Mucosa of rectum (tissue), 2 donors: ENCODE measurements at regions not wholly inside any gene's neighbourhood (a gene's known extent, or its start where the extent isn't known, plus 50 kb on each side); places are given as distances from the start of the nearest gene placed in this dataset.
"Not testable (repeated sequence)": the region's sequence is repeated elsewhere in the genome, so short reads cannot be mapped to it uniquely, and the experiment has no call there.

Experiments used
- H3K27ac ChIP-seq, 2 donors: one replicate each; pipeline ENCODE4 v1.7.0; 2013; ENCODE audit warnings: inconsistent platforms in 2 of 2, low read depth in 2 of 2, low read length in 2 of 2
- H3K27me3 ChIP-seq, 2 donors: one replicate each; pipeline ENCODE4 v1.7.0; 2013; ENCODE audit warnings: low read length in 2 of 2; ENCODE audit not compliant: control insufficient read depth in 2 of 2, insufficient read depth in 2 of 2
- H3K36me3 ChIP-seq, 2 donors: one replicate each; pipeline ENCODE4 v1.7.0; 2013; ENCODE audit warnings: low read length in 2 of 2; ENCODE audit not compliant: control insufficient read depth in 2 of 2, insufficient read depth in 2 of 2
- H3K4me1 ChIP-seq, 2 donors: one replicate each; pipeline ENCODE4 v1.7.0; 2013; ENCODE audit warnings: low read length in 2 of 2, mild to moderate bottlenecking in 1 of 2; ENCODE audit not compliant: control insufficient read depth in 2 of 2, insufficient read depth in 2 of 2
- H3K4me3 ChIP-seq, 2 donors: one replicate each; pipeline ENCODE4 v1.7.0; 2013; ENCODE audit warnings: low read length in 2 of 2
- H3K9ac ChIP-seq, 2 donors: one replicate each; pipeline ENCODE4 v1.7.0; 2013; ENCODE audit warnings: low read length in 2 of 2, low read depth in 1 of 2, mild to moderate bottlenecking in 1 of 2
- H3K9me3 ChIP-seq, 2 donors: one replicate each; pipeline ENCODE4 v1.7.0; 2013; ENCODE audit warnings: low read length in 2 of 2; ENCODE audit not compliant: control insufficient read depth in 2 of 2
- donor health status: healthy.
- donor health status: Normal muscosa, but diverticular disease.

DNA sequence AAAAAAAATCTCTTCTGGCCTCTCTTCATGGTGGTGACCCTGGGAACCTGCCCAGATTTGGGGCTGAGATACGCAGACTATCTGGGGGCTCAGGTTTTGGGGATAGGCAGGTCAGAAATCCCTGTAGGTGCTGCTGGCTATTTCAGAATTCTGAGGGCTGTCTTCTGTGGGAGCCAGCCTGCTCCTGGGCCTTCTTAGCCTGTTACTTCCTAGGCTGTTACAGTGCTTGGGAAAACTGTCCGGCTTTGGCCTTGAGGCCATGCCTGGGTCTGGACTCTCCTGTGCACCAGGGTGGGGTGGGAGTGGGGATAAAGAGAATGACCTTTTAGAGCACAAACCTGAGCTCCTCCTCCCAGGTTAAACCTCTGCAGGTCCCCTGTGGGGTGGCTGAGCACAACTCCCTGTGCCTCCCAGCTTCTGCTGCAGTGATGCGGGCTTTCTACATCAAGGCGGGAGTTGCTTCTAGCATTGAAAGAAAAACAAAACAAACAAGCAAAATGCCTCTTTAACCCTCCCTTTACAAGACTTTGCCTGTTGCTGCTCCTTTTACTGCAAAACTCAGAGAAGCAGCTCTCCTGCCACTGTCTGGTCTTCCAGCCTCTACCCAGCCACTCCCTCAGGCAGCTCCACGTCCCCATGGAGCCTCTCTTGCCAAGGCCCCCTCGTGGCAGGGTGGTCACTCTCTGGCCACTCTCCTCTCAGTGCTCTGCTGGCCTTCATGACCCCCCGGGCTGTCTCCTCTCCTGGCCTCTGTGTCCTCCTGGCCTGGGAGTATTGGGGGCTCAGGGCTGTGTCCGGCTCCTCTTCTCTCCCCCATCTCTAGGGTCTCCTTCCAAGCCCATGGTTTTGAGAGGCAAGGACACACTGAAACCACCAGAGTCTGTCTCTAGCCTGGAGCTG lies 293.0 kb upstream of the HS6ST1 start:
- H3K36me3 ChIP-seq: no peaks in the 10 kb centered on the region
- no peak overlapping the region for H3K4me3 ChIP-seq
- H3K27me3 ChIP-seq: peaks cover 0 to 2% of the 10 kb centered on the region in 2 donors
- H3K27ac ChIP-seq: no peak overlapping the region
- H3K4me1 ChIP-seq: no peaks in the 10 kb centered on the region
- no peaks in the 10 kb centered on the region for H3K9me3 ChIP-seq
- no peak overlapping the region for H3K9ac ChIP-seq

DNA sequence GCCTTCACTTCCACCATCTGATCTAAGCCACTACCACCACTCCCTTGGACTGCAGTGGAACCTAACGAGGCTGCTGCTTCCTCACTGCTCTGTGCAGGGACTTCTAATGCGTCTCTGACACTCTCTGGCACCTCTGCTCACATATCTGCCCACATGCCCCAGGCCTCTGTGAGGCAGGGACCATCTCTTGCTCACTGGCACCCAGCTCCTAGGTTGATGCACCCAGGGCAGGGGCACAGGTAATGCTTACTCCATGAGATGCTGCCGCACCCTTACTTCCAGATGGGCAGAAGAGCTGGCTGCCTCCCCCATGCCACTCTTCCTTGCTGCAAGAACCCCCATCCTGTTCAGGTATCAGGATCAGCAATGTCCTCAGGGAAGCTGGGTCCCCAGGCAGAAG lies 294.0 kb upstream of the HS6ST1 start:
- no peak overlapping the region for H3K9ac ChIP-seq
- H3K27me3 ChIP-seq: peaks cover 0 to 2% of the 10 kb centered on the region in 2 donors
- no peaks in the 10 kb centered on the region for H3K4me1 ChIP-seq
- H3K36me3 ChIP-seq: no peaks in the 10 kb centered on the region
- H3K27ac ChIP-seq: no peak overlapping the region
- no peaks in the 10 kb centered on the region for H3K9me3 ChIP-seq
- no peak overlapping the region for H3K4me3 ChIP-seq

DNA sequence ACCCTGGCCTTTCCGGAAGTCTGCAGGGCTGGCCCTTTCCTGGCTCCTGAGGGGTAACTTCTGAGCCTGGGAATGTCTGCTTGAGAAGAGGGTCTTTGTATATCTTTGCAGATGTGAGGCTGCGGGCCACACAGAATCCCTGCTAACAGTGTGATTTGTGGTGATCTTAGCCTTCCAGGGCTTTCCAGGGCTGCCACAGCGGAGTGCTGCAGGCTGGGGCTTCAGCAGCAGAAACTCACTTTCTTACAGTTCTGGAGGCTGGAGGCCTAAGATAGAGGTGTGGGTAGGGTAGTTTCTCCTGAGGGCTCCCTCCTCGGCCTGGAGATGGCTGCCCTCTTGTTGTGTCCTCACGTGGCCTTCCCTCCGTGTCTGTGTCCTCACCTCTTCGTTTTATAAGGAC lies 294.7 kb upstream of the HS6ST1 start:
- H3K27me3 ChIP-seq: peaks cover 0 to 2% of the 10 kb centered on the region in 2 donors
- H3K36me3 ChIP-seq: no peaks in the 10 kb centered on the region
- H3K4me3 ChIP-seq: no peak overlapping the region
- no peak overlapping the region for H3K27ac ChIP-seq
- H3K4me1 ChIP-seq: no peaks in the 10 kb centered on the region
- no peaks in the 10 kb centered on the region for H3K9me3 ChIP-seq
- H3K9ac ChIP-seq: no peak overlapping the region

DNA sequence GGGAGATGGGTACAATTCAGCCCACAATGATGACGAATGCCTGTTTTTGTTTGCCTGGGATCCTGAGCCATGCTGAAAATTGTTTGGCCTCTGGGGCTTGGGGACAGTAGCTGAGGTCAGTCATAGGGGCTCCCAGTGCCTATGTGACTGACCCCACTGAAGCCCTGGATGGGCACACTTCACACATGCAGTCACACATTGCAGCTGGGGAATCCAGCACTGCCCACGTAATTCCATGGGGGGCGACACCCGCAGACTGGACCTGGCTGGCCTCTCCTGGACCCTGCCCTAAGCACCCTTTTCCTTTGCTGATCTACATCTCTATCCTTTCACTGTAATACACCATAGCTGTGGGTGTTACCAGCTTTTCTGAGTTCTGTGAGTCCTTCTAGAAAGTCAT lies 295.2 kb upstream of the HS6ST1 start:
- H3K36me3 ChIP-seq: no peaks in the 10 kb centered on the region
- H3K4me1 ChIP-seq: no peaks in the 10 kb centered on the region
- peaks cover 0 to 2% of the 10 kb centered on the region in 2 donors for H3K27me3 ChIP-seq
- H3K9ac ChIP-seq: no peak overlapping the region
- H3K27ac ChIP-seq: no peak overlapping the region
- H3K9me3 ChIP-seq: no peaks in the 10 kb centered on the region
- no peak overlapping the region for H3K4me3 ChIP-seq

DNA sequence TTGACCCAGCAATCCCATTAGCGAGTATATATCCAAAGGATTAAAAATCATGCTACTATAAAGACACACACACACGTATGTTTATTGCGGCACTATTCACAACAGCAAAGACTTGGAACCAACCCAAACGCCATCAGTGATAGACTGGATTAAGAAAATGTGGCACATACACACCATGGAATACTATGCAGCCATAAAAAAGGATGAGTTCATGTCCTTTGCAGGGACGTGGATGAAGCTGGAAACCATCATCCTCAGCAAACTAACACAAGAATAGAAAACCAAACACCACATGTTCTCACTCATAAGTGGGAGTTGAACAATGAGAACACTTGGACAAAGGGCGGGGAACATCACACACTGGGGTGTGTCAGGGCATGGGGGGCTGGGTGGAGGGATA lies 296.2 kb upstream of the HS6ST1 start:
- H3K4me3 ChIP-seq, H3K4me1 ChIP-seq, H3K9me3 ChIP-seq, H3K36me3 ChIP-seq, H3K27ac ChIP-seq, H3K9ac ChIP-seq, H3K27me3 ChIP-seq: not testable (repeated sequence)

DNA sequence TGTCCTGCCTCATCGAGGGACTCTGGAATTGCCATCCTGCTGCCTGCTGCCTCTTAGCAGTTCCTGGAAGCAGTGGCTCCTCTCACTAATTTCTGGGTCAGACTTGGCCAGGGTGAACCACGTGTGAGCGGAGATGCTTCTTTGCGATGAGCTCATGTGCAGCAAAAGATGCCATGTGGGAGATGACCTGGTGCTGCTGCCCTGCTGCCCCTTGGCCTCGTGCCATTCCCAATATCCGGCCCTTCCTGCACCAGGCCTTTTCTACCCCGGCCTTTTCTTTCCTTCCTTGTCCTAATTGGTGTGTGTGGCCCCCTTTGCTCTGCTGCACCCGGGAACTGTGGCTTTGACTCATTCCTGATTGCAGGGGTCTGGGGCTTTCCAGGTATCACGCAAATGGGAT lies 296.9 kb upstream of the HS6ST1 start:
- H3K9me3 ChIP-seq: no peaks in the 10 kb centered on the region
- no peak overlapping the region for H3K4me3 ChIP-seq
- H3K27ac ChIP-seq: no peak overlapping the region
- H3K27me3 ChIP-seq: peaks cover 0 to 2% of the 10 kb centered on the region in 2 donors
- H3K4me1 ChIP-seq: no peaks in the 10 kb centered on the region
- H3K9ac ChIP-seq: no peak overlapping the region
- H3K36me3 ChIP-seq: no peaks in the 10 kb centered on the region

DNA sequence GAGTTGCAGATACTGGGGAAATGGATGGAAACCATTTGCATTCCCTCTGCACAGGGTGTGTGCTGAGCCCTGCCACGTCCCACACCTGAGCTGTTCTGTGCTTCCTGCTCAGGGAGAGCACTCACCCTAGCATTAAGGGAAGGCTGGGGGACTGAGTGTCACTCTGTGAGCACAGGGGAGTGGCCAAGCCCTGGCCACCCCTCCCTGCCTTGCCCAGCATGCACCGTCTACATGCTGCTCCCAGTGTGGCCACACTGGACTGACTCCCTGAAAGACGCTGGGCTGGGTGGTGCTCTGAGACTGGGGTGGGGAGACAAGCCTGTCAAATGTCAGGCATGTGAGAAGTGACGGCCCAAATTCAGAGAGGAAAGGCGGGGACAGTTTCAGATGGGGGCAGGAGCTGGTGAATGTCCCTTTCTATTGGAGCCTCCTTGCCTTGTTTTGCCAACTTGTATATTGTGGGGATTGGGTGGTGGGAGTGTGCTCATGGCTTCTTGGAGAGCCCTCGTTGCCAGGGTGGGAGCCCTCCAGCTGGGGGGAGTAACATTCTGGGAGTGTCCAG lies 298.4 kb upstream of the HS6ST1 start:
- Histone ChIP-seq H3K9ac (no peak overlapping the region), H3K4me3 (no peak overlapping the region), H3K36me3 (no peaks in the 10 kb centered on the region), H3K27ac (no peak overlapping the region), H3K9me3 (no peaks in the 10 kb centered on the region), H3K4me1 (no peaks in the 10 kb centered on the region), H3K27me3 (peaks cover 0 to 2% of the 10 kb centered on the region in 2 donors)

DNA sequence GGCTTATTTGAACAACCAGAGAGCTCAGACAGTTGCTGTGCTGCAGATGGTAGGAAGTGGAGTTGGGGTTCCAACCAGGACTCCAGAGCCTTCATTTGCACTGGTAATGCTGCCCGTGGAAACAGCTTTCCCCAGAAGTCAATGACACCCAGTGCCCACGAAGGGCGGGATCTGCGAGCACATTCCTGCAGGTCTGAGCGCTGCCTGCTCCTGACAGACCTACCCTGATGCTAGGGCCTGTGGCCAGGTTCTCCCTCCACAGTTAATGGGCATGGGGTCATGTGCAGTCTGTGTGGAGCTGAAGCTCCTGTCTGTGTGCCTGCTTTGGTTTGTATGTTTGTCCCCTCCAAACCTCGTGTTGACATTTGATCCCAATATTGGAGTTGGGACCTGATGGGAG lies 299.0 kb upstream of the HS6ST1 start:
- Histone ChIP-seq H3K4me1 (no peaks in the 10 kb centered on the region), H3K9ac (no peak overlapping the region), H3K9me3 (no peaks in the 10 kb centered on the region), H3K27ac (no peak overlapping the region), H3K4me3 (no peak overlapping the region), H3K36me3 (no peaks in the 10 kb centered on the region), H3K27me3 (peaks cover 0 to under 1% of the 10 kb centered on the region in 2 donors)

DNA sequence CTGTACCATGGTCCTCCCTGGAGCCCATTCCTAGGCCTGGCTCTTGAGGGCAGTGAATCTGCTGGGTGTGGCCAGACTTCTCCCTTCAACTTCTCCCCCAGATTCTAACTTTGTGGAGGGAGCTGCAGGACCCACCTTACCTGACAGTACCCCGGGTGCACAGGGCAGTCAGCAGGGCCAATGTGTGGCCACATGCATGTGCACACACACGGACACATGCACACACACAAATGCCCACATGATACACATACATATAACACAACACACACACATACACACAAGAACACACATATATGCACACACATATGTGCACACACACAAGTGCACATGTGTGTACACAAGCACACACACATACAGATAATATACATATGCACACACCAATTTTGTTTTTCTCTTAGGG lies 300.0 kb upstream of the HS6ST1 start:
- Histone ChIP-seq H3K9ac (no peak overlapping the region), H3K36me3 (no peaks in the 10 kb centered on the region), H3K4me3 (no peak overlapping the region), H3K27me3 (no peaks in the 10 kb centered on the region), H3K27ac (no peak overlapping the region), H3K9me3 (no peaks in the 10 kb centered on the region), H3K4me1 (no peaks in the 10 kb centered on the region)

DNA sequence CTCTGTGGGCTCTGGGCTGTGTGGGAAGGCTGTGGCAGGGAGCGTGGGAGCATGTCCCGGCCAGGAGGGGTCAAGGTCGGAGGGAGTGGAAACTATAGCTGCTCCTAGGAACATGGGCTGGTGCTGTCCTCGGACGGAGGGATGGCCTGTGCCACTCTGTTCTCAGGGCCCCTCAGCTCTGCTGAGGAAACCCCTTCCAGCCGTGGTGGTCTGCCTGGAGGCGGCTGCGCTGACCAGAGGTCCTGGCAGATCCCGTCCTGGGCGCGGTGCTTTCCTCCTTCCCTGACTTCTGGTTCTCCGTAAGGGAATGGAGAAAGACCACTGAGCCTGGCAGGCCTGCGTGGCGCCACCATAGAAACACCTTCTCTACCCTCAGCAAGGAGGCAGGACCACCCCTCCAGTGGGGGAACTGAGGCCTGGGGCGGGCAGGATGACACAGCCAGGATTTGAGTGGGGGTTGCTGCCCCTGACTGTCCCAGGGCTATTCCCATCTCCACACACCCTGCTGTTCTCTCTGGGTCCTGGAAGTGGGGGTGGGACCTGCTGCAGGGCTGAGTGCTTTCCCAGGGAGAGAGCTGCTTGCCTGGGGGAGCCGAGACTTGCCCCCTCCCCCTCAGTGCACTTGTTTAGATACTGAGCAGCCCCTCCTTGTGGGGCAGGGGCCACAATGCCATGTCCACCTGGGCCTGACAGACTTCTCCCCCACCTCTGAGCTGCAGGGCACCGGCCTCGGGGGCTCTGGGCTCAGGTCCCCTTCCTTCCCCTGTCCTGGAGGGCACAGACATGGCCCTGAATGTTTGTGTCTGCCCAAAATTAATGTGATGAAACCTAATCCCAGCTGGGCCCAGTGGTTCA lies 301.0 kb upstream of the HS6ST1 start:
- Histone ChIP-seq H3K27ac (no peak overlapping the region), H3K4me1 (no peaks in the 10 kb centered on the region), H3K9me3 (no peaks in the 10 kb centered on the region), H3K9ac (no peak overlapping the region), H3K36me3 (no peaks in the 10 kb centered on the region), H3K27me3 (no peaks in the 10 kb centered on the region), H3K4me3 (no peak overlapping the region)
